Posterior vena cava (tissue), 2 donors: ENCODE measurements at regions not wholly inside any gene's neighbourhood (a gene's known extent, or its start where the extent isn't known, plus 50 kb on each side); places are given as distances from the start of the nearest gene placed in this dataset.

Experiments
- DNase-seq: peaks from one replicate; pipeline ENCODE4 v3.0.0-alpha.2; 2020; ENCODE audit warnings: low spot score
- intact Hi-C, 2 donors: fragments of 100-400 bp; cut with DNase I; formaldehyde crosslinking; loops; one replicate each; pipeline versions ENCODE4 v1.14.1 to v1.14.2; 2022 to 2023
- donor health status: DM: yes; HTN: yes; CAD: no.
- donor health status: DM: yes; HTN: yes; CAD: no.

DNA sequence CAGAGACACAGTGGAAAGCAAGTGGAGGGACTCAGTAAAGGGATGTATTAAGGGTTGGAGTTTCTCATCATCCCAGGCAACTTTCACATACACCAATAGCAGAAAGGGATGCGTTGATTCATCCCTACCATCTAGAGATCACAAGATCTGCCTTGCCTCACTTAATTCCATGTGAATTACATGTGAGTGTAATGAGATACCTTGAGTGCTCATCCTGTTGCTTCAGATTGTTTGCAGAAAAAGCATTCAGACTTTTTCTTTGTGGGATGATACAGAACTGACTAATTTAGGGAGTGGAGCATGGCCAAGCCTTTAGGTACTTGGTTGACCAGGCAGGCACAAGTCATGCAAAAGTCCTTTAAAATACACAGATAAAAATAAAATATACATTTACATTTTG lies 124.8 kb upstream of the SLIT2 start:
- intact Hi-C loops: no loop called here
- DNase-seq: no peak

DNA sequence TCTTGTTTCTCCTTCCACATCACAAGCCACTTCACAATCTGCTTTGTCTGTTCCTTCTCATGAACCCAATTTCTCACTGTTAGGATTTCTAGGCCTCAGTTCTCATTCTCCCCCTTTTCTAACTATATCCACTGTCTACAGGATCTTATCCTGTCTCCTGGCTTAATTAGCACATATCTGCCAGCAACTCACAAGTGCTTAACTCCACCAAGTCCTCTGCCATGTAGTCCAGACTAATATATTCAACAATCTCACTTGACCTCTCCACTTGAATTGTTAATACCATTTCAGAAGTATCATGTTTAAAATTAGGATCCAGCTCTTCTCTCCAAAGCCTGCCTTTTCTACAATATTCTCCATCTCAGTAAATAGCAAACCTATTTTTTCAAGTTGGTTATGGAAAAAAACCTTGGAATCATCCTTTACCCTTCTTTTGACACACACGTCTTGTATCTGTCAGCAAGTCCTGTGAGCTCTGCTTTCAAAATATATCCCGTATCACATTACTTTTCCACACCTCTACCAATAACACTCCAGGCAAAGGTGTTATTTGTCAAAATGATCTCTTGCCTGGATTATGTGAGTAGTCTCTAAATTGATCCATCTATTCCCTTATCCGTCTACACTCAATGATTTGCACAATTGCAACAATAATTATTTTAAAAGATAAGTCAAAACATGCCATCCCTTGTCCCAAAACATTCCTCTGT lies 127.2 kb upstream of the SLIT2 start:
- intact Hi-C loops: no loop called here
- DNase-seq: no peak

GRCh38 chr4:20122198-20122988 lies 129.3 kb upstream of the SLIT2 start:
- intact Hi-C loops: no loop called here
- no peak for DNase-seq

GRCh38 chr4:20119141-20119540 lies 132.6 kb upstream of the SLIT2 start:
- no peak for DNase-seq
- intact Hi-C loops: no loop called here

GRCh38 chr4:20109391-20109790 lies 142.3 kb upstream of the SLIT2 start:
- DNase-seq: no peak
- intact Hi-C loops: no loop called here

- no peak for DNase-seq
- intact Hi-C loops: no loop called here
These were observed 144.8 kb upstream of the SLIT2 start for GRCh38 chr4:20106921-20107320.

GRCh38 chr4:20101831-20102230 lies 149.9 kb upstream of the SLIT2 start:
- DNase-seq: no peak
- intact Hi-C loops: no loop called here

DNA sequence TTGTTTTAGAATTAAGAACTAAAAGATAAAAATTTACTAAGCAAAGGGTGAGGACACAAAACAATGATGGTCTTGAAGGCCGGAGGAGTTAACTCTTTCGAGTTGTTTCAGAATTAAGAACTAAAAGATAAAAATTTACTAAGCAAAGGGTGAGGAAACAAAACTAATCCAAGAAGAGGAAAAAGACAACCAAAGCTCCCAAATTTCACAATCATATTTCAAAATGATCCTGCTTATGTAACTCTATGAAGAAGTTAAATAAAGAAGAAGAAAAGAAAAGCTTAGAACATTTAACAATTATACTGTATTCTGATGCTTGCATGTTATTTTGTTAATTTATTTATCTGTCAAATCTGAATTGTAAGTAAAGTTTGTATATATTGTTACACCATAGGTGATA lies 154.8 kb upstream of the SLIT2 start:
- intact Hi-C loops: no loop called here
- DNase-seq: no peak

DNA sequence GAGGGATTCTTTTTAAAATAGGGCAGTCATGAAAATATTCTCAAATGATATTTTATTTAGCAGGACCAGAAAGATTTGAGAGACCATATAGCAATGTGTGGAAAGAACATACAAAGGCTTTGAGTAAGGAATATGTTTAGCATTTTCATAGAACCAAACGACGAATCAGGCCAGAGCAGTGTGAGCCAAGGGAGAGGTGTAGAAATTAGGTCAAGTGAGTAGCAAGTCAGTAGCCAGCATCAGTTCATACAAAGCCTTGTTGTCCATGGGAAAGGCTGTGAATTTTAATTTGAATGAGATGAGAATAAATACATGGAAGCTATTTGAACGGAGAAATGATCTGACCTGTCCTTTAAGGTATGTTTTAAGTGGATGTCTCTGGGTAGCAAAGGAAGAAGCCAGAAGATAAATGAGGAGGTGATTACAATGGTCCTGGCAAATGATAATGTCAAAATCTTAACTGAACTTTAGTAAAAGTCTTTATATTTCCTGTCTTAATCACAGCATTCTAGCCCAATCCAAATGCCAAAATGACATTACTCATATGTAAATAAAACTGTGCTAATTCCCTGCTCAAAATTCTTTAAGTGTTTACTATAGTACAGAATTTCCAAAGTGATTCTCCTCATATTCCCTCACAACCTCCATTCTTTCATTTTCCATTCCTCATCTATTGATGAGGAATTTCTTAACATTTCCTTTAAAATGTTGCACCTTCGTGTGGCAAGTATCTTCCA lies 155.7 kb upstream of the SLIT2 start:
- DNase-seq: no peak
- intact Hi-C loops: no loop called here

DNA sequence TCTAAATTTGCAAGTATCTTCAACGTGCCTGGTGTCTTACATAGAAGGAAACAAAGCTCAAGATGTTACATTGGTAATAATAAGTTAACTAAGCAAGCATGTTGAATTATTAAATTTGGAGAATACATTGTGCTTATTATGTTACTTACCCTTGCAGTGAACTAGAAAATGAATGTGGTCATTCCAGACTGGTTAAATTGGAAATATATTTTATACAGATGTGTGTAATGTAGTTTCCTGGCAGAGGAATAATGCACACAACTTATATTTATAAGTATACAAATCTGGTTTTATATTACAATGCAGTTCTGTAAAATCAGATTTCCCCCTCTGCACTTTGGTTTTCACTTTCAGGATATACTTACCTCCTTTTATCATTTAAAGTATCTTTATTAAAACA lies 159.9 kb upstream of the SLIT2 start:
- intact Hi-C loops: no loop called here
- DNase-seq: no peak

DNA sequence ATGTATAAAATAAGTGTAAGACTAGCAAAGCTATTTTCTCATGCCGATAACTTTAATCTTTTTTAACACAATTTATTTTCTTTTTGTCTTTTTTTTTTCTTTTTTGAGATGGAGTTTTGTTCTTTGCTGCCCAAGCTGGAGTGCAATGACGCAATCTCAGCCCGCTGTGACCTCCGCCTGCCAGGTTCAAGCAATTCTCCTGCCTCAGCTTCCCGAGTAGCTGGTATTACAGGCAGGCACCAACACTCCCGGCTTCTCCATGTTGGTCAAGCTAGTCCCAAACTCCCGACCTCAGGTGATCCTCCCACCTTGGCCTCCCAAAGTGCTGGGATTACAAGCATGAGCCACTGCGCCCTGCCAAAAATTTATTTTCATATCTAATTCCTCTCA lies 164.2 kb upstream of the SLIT2 start:
- no peak for DNase-seq
- intact Hi-C loops: no loop called here

DNA sequence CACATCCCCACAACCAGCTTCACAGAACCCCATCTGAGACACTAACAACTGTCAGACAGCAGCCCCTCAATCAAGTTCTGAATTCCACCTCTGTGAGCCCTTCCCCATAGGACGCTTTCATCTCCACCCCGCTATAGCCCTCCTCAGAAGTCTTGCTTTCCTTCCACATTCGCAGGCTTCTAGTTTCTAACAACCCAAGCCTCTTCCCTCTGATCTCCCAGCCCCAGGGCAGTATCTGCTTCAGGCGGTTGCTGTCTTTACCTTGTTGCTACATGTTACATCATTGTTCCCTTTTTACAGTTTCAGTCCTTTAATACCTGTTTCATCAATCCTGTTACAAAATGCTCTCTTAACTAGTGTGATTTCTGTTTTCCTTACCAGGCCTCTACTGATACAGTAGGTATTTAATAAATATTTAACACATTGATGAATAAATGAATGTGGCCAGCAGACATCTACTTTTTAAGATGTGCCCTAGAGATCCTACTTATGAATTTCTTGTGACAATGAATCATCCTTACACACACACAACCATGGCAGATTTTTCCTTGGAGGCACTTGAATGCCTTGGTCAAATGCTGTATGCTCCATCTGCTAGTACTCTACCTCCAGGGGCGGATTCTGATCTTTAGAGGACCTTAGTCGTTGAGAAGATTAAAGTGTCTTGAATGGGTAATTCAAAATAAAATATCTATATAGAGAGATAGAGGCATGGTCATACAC lies 164.7 kb upstream of the SLIT2 start:
- DNase-seq: no peak
- intact Hi-C loops: no loop called here

DNA sequence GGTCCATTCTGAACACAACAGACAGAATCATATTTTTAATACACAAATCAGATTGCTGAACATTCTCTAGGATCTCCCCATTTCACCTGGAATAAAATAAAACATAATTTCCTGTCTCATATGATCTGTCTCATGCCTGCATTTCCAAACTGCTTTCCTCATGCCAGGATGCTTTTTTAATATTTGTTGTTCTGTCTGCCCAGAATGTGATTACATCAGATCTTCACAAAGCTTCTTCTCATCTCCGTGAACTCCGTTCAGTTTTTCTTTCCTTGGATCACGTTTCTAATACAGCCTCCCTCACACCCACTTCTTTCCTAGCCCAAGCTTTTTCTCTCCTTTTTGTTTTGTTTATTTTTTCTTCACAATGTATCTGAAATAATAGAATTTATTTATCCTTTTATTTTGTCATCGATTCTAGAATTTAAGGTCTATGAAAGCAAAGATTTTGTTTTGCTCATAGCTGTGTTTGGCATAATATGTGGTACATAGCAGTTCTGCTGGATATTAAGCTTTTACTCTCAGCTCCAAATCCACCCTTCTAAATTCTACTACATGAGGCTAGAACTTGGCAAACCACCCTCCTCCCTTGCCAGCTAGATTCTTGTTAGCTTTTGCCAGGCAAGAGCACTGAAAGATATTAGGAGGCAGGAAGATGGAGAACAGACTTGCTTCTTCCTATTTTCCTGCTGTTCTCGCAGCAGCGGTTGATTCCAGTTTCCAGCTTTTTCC lies 165.5 kb upstream of the SLIT2 start:
- DNase-seq: no peak
- intact Hi-C loops: no loop called here

GRCh38 chr4:20085653-20086052 lies 166.1 kb upstream of the SLIT2 start:
- intact Hi-C loops: no loop called here
- DNase-seq: no peak

DNA sequence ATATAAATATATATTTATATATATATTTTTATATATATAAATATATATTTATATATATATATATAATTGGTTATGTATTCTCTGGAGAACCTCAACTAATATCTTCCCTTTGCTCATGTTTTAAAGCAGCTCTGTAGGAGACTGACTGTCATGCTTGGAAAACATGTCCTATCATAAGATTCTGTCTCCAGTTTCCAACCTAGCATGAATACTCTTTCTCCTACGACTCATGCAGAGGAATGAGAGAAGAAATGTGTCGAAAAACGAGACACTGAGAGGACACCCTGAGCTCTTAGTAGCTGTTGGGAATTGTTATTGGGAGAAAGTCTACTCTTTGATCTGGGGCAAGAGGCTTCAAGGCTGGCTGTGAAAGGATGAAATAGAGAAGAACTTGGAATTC lies 166.5 kb upstream of the SLIT2 start:
- intact Hi-C loops: no loop called here
- DNase-seq: no peak

DNA sequence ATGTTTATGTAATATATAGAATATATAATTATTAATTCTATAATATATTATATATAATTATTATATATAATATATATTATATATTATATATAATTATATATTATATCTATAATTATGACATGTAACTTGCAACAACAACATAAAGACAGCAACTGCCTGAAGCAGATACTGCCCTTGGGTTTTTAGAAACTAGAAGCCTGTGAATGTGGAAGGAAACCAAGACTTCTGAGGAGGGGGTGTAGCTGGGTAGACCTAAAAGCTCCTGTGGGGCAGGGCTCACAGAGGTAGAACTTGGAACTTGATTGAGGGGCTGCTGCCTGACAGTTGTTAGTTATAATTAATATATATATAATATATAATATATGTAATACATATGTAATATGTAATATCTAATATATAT lies 167.2 kb upstream of the SLIT2 start:
- DNase-seq: no peak
- intact Hi-C loops: no loop called here

DNA sequence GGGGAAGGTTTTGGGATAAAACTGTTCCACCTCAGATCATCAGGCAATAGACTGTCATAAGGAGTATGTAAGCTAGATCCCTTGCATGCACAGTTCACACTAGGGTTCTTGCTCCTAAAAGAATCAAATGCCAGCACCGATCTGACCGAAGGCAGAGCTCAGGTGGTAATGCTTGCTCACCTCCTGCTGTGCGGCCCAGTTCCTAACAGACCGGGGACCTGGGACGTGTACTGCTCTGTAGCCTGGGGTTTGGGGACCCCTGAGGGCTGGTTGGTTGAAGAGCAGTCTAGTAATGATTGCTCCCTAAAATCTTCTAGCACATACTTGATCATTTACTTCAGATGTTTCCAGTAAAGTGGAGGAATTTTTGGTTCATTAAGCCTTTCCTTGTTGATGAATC lies 173.1 kb upstream of the SLIT2 start:
- intact Hi-C loops: no loop called here
- no peak for DNase-seq

DNA sequence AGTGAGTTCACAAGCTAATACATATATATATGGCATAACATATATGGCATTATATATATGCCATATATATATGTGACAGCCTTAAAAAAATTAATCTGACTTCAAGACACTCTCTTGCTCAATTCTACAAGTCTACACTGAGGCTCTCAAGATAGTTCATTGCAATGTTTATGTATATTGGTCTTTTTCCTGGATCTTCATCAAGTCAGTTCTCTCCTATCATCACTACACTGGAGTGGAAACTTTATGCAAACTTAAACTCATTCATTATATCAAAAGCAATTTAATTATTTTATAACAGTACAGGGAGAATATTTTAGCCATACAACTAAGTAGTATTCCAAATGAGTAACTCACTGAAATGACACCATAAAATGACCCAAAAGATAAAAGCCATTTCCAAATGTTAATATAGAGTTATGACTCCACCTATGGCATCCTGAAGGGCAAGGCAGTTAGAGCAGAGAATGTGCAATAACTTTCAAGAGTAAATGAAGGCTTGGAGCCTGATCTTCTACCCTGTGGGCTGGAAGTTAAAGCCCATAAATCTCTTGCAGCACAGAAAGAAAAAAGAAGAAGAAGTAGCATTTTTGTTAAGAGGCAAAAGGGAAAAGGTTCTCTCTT lies 176.3 kb upstream of the SLIT2 start:
- DNase-seq: no peak
- intact Hi-C loops: no loop called here

DNA sequence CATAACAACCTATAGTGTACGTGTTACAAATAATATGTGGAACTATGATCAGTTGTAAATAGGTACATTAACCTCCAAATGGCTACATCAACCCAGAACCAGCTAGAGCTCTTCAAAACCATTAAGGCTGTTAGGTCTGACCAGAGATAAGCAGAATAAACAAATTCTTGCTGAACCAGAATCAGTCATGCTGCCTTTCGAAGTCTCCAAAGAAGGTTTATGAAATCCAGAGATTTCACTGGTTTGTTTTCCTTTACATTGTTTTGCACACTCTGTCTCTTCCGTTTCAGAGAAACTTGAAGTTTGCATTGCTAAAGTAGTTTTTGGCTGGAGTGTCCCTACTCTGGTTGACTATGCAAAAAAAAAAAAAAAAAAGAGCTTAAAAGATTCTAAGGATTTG lies 177.3 kb upstream of the SLIT2 start:
- intact Hi-C loops: no loop called here
- DNase-seq: no peak
